WTC11 (cell line): ENCODE measurements at regions not wholly inside any gene's neighbourhood (a gene's known extent, or its start where the extent isn't known, plus 50 kb on each side); places are given as distances from the start of the nearest gene placed in this dataset.

Experiments used
- ATAC-seq: fragments of 200-7000 bp; cut with Tn5 transposase; 2 replicates; pipeline ENCODE4 v1.10.0; 2021; ENCODE audit warnings: mild to moderate bottlenecking, moderate library complexity
- CTCF ChIA-PET: fragments of 300-600 bp; sonication (Branson Sonifier 250); formaldehyde crosslinking; loops from one replicate; lab custom pipeline; 2021; ENCODE audit warnings: antibody characterized with exemption; lab: Charles Lee
- POLR2A ChIA-PET: fragments of 350-600 bp; sonication (Branson Sonifier 250); formaldehyde crosslinking; loops from one replicate; lab custom pipeline; 2021; ENCODE audit warnings: antibody characterized with exemption; lab: Charles Lee
- DNase-seq: peaks from one replicate; pipeline ENCODE4 v3.0.0; 2021; ENCODE audit warnings: low spot score
- H3K27ac Mint-ChIP-seq: 2 replicates; pipeline ENCODE4 v1.8.0; 2021; ENCODE audit warnings: mixed read lengths
- H3K27me3 Mint-ChIP-seq: 2 replicates; pipeline ENCODE4 v1.8.0; 2021; ENCODE audit warnings: low read depth, mild to moderate bottlenecking, moderate library complexity, mixed read lengths
- H3K36me3 Mint-ChIP-seq: 2 replicates; pipeline ENCODE4 v1.8.0; 2021; ENCODE audit warnings: mixed read lengths
- H3K4me1 Mint-ChIP-seq: 2 replicates; pipeline ENCODE4 v1.8.0; 2022; ENCODE audit warnings: mixed read lengths
- H3K4me3 Mint-ChIP-seq: 2 replicates; pipeline ENCODE4 v1.8.0; 2021; ENCODE audit warnings: mild to moderate bottlenecking, moderate library complexity, mixed read lengths
- H3K9me3 Mint-ChIP-seq: 2 replicates; pipeline ENCODE4 v1.8.0; 2021; ENCODE audit warnings: mixed read lengths
- CREB1 ChIP-seq: sonication (generic); formaldehyde crosslinking; IDR thresholded peaks from 2 replicates; pipeline ENCODE4 v1.8.0; 2023; ENCODE audit warnings: mild to moderate bottlenecking, missing genetic modification reagents
- FOXK1 ChIP-seq: sonication (generic); formaldehyde crosslinking; IDR thresholded peaks from 2 replicates; pipeline ENCODE4 v1.8.0; 2022; ENCODE audit warnings: mild to moderate bottlenecking, moderate library complexity, missing genetic modification reagents
- IRF2 ChIP-seq: sonication (generic); formaldehyde crosslinking; IDR thresholded peaks from 2 replicates; pipeline ENCODE4 v1.8.0; 2022; ENCODE audit warnings: low read depth, missing genetic modification reagents, borderline replicate concordance
- JAZF1 ChIP-seq: fragments of 250-450 bp; sonication (Bioruptor Pico); IDR thresholded peaks from 2 replicates; pipeline ENCODE4 v1.9.0; 2021; ENCODE audit warnings: moderate library complexity, mild to moderate bottlenecking, inconsistent platforms
- JUN ChIP-seq: sonication (generic); formaldehyde crosslinking; IDR thresholded peaks from 2 replicates; pipeline ENCODE4 v1.8.0; 2023; ENCODE audit warnings: mild to moderate bottlenecking, missing genetic modification reagents
- KAT7 ChIP-seq: sonication (generic); formaldehyde crosslinking; IDR thresholded peaks from 2 replicates; pipeline ENCODE4 v1.8.1; 2023; ENCODE audit warnings: missing genetic modification reagents, mild to moderate bottlenecking, borderline replicate concordance
- MYBL2 ChIP-seq: sonication (generic); formaldehyde crosslinking; IDR thresholded peaks from 2 replicates; pipeline ENCODE4 v1.8.1; 2023; ENCODE audit warnings: mild to moderate bottlenecking, moderate library complexity, missing genetic modification reagents
- NR1H2 ChIP-seq: sonication (generic); formaldehyde crosslinking; IDR thresholded peaks from 2 replicates; pipeline ENCODE4 v1.9.0; 2021; ENCODE audit warnings: mild to moderate bottlenecking, moderate library complexity, missing genetic modification reagents
- PRRX2 ChIP-seq: fragments of 250-450 bp; sonication (Bioruptor Pico); IDR thresholded peaks from 2 replicates; pipeline ENCODE4 v1.8.0; 2021; ENCODE audit warnings: mild to moderate bottlenecking
- SMAD4 ChIP-seq: sonication (generic); formaldehyde crosslinking; IDR thresholded peaks from 2 replicates; pipeline ENCODE4 v1.8.0; 2022; ENCODE audit warnings: mild to moderate bottlenecking, missing genetic modification reagents
- SOX15 ChIP-seq: fragments of 250-450 bp; sonication (Bioruptor Pico); IDR thresholded peaks from 2 replicates; pipeline ENCODE4 v1.9.0; 2021; ENCODE audit warnings: mild to moderate bottlenecking
- TP53 ChIP-seq: sonication (generic); formaldehyde crosslinking; IDR thresholded peaks from 2 replicates; pipeline ENCODE4 v1.8.1; 2023; ENCODE audit warnings: mild to moderate bottlenecking, missing genetic modification reagents
- ZNF219 ChIP-seq: sonication (generic); formaldehyde crosslinking; IDR thresholded peaks from 2 replicates; pipeline ENCODE4 v1.8.0; 2023; ENCODE audit warnings: missing genetic modification reagents, mild to moderate bottlenecking, borderline replicate concordance
- ZNF317 ChIP-seq: sonication (generic); formaldehyde crosslinking; IDR thresholded peaks from 2 replicates; pipeline ENCODE4 v1.8.1; 2023; ENCODE audit warnings: low read depth, mild to moderate bottlenecking, moderate library complexity, missing genetic modification reagents, borderline replicate concordance
- ZNF423 ChIP-seq: fragments of 250-450 bp; sonication (Bioruptor Pico); IDR thresholded peaks from 2 replicates; pipeline ENCODE4 v2.1.2; 2022; ENCODE audit warnings: mild to moderate bottlenecking, moderate library complexity
- ZNF671 ChIP-seq: fragments of 250-450 bp; sonication (Bioruptor Pico); IDR thresholded peaks from 2 replicates; pipeline ENCODE4 v1.8.0; 2021; ENCODE audit warnings: mild to moderate bottlenecking
- TF ChIP-seq, protein P1 (sequence below): sonication (generic); formaldehyde crosslinking; IDR thresholded peaks from 2 replicates; pipeline ENCODE4 v1.8.0; 2022; ENCODE audit warnings: missing genetic modification reagents
- TF ChIP-seq, protein P2 (sequence below): sonication (generic); formaldehyde crosslinking; IDR thresholded peaks from 2 replicates; pipeline ENCODE4 v1.8.0; 2023; ENCODE audit warnings: mild to moderate bottlenecking, missing genetic modification reagents
- TF ChIP-seq, protein P3 (sequence below): sonication (generic); formaldehyde crosslinking; IDR thresholded peaks from 2 replicates; pipeline ENCODE4 v1.8.1; 2023; ENCODE audit warnings: mild to moderate bottlenecking, missing genetic modification reagents
- TF ChIP-seq, protein P4 (sequence below): sonication (generic); formaldehyde crosslinking; IDR thresholded peaks from 2 replicates; pipeline ENCODE4 v1.8.0; 2022; ENCODE audit warnings: mild to moderate bottlenecking, missing genetic modification reagents
- TF ChIP-seq, protein P5 (sequence below): sonication (generic); formaldehyde crosslinking; IDR thresholded peaks from 2 replicates; pipeline ENCODE4 v1.8.0; 2022; ENCODE audit warnings: mild to moderate bottlenecking, missing genetic modification reagents
- TF ChIP-seq, protein P6 (sequence below): sonication (generic); formaldehyde crosslinking; IDR thresholded peaks from 2 replicates; pipeline ENCODE4 v1.8.1; 2023; ENCODE audit warnings: mild to moderate bottlenecking, moderate library complexity, missing genetic modification reagents
- TF ChIP-seq, protein P7 (sequence below): sonication (generic); formaldehyde crosslinking; conservative IDR thresholded peaks from 2 replicates; pipeline ENCODE4 v1.8.1; 2022; ENCODE audit warnings: mild to moderate bottlenecking, missing genetic modification reagents

DNA sequence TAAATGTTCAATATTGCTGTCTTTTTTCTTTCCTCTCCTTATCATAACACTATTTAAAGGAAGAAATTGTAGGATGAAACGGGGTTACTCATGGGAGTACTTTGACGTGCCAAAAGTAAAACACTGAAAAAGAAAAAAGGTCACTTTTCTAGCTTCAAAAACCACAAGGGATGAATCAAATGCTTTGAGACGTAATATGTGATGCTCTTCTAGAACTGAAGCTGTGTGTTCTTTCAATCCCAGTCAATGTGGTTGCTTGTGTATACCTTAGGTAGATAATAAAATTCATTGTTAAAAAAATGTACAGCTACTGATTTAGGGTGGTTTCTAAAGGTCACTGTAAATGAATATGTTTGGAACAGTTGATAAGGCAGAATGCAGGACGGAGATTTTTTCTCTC lies 538.8 kb upstream of the ZNF717 start (continued):
- TF ChIP-seq, protein P1, sequence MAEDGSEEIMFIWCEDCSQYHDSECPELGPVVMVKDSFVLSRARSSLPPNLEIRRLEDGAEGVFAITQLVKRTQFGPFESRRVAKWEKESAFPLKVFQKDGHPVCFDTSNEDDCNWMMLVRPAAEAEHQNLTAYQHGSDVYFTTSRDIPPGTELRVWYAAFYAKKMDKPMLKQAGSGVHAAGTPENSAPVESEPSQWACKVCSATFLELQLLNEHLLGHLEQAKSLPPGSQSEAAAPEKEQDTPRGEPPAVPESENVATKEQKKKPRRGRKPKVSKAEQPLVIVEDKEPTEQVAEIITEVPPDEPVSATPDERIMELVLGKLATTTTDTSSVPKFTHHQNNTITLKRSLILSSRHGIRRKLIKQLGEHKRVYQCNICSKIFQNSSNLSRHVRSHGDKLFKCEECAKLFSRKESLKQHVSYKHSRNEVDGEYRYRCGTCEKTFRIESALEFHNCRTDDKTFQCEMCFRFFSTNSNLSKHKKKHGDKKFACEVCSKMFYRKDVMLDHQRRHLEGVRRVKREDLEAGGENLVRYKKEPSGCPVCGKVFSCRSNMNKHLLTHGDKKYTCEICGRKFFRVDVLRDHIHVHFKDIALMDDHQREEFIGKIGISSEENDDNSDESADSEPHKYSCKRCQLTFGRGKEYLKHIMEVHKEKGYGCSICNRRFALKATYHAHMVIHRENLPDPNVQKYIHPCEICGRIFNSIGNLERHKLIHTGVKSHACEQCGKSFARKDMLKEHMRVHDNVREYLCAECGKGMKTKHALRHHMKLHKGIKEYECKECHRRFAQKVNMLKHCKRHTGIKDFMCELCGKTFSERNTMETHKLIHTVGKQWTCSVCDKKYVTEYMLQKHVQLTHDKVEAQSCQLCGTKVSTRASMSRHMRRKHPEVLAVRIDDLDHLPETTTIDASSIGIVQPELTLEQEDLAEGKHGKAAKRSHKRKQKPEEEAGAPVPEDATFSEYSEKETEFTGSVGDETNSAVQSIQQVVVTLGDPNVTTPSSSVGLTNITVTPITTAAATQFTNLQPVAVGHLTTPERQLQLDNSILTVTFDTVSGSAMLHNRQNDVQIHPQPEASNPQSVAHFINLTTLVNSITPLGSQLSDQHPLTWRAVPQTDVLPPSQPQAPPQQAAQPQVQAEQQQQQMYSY (CRISPR knock-in tag): no peak
- TF ChIP-seq TP53 (no peak), IRF2 (CRISPR knock-in tag) (no peak), SMAD4 (CRISPR knock-in tag) (no peak)
- TF ChIP-seq, protein P2, sequence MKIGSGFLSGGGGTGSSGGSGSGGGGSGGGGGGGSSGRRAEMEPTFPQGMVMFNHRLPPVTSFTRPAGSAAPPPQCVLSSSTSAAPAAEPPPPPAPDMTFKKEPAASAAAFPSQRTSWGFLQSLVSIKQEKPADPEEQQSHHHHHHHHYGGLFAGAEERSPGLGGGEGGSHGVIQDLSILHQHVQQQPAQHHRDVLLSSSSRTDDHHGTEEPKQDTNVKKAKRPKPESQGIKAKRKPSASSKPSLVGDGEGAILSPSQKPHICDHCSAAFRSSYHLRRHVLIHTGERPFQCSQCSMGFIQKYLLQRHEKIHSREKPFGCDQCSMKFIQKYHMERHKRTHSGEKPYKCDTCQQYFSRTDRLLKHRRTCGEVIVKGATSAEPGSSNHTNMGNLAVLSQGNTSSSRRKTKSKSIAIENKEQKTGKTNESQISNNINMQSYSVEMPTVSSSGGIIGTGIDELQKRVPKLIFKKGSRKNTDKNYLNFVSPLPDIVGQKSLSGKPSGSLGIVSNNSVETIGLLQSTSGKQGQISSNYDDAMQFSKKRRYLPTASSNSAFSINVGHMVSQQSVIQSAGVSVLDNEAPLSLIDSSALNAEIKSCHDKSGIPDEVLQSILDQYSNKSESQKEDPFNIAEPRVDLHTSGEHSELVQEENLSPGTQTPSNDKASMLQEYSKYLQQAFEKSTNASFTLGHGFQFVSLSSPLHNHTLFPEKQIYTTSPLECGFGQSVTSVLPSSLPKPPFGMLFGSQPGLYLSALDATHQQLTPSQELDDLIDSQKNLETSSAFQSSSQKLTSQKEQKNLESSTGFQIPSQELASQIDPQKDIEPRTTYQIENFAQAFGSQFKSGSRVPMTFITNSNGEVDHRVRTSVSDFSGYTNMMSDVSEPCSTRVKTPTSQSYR (CRISPR knock-in tag): no peak

DNA sequence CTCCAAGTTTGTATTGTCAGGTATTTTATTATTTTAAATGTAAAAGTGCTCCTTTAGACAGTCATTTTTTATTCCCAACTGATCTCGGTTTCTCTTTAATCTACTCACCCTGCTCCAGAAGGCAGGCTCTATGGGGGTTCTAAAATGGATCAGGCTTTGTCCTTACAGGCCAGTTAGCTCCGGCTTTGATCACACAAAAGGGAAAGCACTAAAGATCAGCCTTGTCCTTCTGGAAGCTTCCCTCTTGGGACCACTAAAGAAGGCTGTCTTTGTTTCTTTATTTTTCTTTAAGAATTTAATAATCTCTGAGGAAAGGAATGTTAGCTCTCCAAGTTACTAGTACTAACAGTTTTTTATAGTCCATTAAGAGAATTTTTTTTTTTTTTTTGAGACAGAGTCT lies 560.5 kb upstream of the ZNF717 start:
- H3K4me3 Mint-ChIP-seq: no peak overlapping the region
- H3K4me1 Mint-ChIP-seq: peaks cover 17% of the 10 kb centered on the region
- no peaks in the 10 kb centered on the region for H3K36me3 Mint-ChIP-seq
- H3K9me3 Mint-ChIP-seq: no peaks in the 10 kb centered on the region
- POLR2A ChIA-PET: interaction anchor here (0.7 kb wide), 1 partner anchor 228 kb away, joined by 3 read pairs; no protein-coding TSS in a partner anchor
- TF ChIP-seq, protein P3, sequence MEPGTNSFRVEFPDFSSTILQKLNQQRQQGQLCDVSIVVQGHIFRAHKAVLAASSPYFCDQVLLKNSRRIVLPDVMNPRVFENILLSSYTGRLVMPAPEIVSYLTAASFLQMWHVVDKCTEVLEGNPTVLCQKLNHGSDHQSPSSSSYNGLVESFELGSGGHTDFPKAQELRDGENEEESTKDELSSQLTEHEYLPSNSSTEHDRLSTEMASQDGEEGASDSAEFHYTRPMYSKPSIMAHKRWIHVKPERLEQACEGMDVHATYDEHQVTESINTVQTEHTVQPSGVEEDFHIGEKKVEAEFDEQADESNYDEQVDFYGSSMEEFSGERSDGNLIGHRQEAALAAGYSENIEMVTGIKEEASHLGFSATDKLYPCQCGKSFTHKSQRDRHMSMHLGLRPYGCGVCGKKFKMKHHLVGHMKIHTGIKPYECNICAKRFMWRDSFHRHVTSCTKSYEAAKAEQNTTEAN (CRISPR knock-in tag): no peak
- TF ChIP-seq, protein P4, sequence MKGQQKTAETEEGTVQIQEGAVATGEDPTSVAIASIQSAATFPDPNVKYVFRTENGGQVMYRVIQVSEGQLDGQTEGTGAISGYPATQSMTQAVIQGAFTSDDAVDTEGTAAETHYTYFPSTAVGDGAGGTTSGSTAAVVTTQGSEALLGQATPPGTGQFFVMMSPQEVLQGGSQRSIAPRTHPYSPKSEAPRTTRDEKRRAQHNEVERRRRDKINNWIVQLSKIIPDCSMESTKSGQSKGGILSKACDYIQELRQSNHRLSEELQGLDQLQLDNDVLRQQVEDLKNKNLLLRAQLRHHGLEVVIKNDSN (CRISPR knock-in tag): no peak
- TF ChIP-seq, protein P5, sequence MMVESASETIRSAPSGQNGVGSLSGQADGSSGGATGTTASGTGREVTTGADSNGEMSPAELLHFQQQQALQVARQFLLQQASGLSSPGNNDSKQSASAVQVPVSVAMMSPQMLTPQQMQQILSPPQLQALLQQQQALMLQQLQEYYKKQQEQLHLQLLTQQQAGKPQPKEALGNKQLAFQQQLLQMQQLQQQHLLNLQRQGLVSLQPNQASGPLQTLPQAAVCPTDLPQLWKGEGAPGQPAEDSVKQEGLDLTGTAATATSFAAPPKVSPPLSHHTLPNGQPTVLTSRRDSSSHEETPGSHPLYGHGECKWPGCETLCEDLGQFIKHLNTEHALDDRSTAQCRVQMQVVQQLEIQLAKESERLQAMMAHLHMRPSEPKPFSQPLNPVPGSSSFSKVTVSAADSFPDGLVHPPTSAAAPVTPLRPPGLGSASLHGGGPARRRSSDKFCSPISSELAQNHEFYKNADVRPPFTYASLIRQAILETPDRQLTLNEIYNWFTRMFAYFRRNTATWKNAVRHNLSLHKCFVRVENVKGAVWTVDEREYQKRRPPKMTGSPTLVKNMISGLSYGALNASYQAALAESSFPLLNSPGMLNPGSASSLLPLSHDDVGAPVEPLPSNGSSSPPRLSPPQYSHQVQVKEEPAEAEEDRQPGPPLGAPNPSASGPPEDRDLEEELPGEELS (CRISPR knock-in tag): no peak
- TF ChIP-seq JAZF1 (no peak), JUN (no peak), MYBL2 (CRISPR knock-in tag) (no peak), ZNF671 (CRISPR knock-in tag) (no peak), ZNF423 (CRISPR knock-in tag) (no peak), ZNF317 (CRISPR knock-in tag) (no peak), SOX15 (CRISPR knock-in tag) (no peak), NR1H2 (CRISPR knock-in tag) (no peak), KAT7 (CRISPR knock-in tag) (no peak), CREB1 (CRISPR knock-in tag) (no peak), PRRX2 (no peak), ZNF219 (CRISPR knock-in tag) (no peak), FOXK1 (CRISPR knock-in tag) (no peak)
- TF ChIP-seq, protein P6, sequence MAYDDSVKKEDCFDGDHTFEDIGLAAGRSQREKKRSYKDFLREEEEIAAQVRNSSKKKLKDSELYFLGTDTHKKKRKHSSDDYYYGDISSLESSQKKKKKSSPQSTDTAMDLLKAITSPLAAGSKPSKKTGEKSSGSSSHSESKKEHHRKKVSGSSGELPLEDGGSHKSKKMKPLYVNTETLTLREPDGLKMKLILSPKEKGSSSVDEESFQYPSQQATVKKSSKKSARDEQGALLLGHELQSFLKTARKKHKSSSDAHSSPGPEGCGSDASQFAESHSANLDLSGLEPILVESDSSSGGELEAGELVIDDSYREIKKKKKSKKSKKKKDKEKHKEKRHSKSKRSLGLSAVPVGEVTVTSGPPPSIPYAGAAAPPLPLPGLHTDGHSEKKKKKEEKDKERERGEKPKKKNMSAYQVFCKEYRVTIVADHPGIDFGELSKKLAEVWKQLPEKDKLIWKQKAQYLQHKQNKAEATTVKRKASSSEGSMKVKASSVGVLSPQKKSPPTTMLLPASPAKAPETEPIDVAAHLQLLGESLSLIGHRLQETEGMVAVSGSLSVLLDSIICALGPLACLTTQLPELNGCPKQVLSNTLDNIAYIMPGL: no peak
- TF ChIP-seq, protein P7, sequence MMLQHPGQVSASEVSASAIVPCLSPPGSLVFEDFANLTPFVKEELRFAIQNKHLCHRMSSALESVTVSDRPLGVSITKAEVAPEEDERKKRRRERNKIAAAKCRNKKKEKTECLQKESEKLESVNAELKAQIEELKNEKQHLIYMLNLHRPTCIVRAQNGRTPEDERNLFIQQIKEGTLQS (CRISPR knock-in tag): no peak
- DNase-seq: no peak
- CTCF ChIA-PET: no interaction called here
- ATAC-seq: peak; percentile 59
- H3K27ac Mint-ChIP-seq: 0 out of 2 replicates have a peak overlapping the region, but pooled peaks have one; percentile 35
- no peaks in the 10 kb centered on the region for H3K27me3 Mint-ChIP-seq
